GM21723 (cell line): ENCODE measurements at regions not wholly inside any gene's neighbourhood (a gene's known extent, or its start where the extent isn't known, plus 50 kb on each side); places are given as distances from the start of the nearest gene placed in this dataset.

Experiments used
- ATAC-seq: cut with Tn5 transposase; IDR thresholded peaks from one replicate; pipeline ENCODE4 v1.9.1; 2021; ENCODE audit warnings: mild to moderate bottlenecking, moderate library complexity; ENCODE audit not compliant: unreplicated experiment

DNA sequence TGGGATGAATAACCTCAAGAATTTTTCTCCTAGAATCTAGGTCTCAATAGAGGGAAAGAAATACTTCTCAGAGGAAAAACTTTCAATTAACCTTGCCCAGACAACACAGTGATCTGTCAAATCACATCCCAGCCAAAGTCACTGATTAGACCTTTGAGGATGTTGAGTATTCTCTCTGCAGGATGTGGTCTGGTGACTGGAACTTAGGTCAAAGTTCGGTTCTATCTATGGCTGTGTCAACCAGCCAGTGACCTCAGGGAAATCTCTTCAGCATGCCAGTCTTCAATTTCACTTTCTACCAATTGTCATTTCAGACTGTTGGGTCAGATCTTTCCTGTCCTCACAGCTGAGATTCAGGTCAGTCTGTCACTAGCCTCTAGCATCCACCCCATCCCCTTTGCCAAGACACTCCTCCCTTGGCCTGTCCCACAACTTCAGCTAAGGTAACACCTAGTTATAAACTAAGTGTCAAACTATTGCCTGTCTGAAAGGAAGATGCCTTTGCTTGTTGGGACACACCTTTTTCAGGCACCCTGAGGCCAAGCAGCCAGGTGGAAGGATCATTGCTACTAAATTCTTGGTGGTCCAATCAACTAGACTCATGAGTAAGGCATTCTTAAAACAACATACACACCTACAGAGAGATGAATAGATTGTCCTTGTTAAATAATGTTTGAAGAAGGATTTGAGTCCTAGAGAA is 156.3 kb upstream of the FST start:
- ATAC-seq, result no peak

DNA sequence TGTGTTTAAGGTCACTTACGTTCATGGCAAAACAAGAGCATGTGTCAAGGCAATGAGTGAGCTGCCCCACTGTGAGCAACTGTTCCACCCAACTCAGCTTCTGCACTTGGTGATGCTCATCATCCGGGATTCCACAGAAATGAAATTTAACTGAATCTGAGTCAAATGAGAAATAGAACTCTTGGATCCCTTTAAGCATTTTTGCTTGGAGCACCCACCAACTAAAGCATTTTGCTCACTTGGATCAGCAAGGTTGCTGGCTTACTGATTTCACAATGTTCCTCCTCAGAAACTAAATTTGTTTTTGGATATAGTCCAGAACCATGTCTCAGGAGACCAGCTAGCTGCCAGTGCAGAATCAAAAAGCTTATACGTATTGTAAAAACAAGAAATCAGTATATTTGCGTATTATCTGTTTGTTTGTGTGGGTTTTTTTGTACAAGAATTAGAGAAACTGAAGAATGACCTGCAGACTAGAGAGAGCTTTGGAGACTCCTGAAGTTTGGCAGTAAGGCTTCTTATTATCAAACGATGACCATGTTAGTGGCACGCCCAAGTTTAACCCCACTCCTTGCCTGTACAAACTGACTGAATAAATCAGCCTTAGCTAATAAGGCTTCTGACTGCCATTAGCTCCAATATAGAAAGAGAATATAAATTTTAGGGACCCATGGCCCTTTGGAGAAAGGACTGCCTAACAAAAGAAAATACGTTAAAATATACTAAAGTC is 153.8 kb upstream of the FST start:
- ATAC-seq, result no peak

DNA sequence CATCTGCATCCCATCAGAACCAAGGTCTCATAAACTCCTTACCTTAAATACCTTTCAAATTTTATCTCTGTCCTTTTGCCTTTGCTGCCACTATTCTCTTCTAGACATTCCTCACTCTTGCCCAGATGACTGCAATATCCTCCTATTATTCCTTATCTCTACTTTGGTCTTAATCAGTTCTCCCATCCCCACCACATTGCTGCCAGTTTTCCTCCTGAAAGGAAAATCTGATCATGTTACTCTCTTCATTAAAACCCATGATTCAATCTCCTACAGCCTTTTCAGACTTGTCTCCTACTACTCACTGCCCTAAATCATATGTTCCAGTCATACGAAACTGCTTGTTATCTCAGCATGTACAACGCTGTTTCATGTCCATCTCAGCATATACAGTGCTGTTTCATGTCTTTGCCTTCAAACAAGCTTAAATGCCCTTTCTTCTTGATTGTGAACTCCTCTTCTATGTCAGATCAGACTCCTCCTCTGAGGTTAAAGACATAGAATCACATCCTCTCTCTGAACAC is 152.6 kb upstream of the FST start:
- no peak for ATAC-seq

DNA sequence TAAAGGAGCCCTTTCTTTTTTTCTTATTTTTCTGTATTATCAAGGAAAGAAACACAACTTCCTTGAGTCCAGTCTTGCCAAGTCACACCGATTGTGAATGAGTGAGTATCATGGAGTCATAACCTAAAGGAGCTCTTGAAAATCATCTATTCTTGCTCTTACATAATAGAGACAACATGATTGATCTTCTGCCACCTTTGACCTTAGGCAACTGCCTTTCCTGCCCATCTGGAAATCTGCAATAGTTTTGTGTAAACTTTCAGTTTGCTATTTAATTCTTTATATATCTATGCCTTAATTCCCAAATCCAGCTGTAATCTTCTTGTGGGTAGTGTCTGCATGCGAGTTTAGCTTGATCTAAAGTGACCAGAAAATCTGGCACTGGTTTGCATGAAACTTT is 149.9 kb upstream of the FST start:
- no peak for ATAC-seq

DNA sequence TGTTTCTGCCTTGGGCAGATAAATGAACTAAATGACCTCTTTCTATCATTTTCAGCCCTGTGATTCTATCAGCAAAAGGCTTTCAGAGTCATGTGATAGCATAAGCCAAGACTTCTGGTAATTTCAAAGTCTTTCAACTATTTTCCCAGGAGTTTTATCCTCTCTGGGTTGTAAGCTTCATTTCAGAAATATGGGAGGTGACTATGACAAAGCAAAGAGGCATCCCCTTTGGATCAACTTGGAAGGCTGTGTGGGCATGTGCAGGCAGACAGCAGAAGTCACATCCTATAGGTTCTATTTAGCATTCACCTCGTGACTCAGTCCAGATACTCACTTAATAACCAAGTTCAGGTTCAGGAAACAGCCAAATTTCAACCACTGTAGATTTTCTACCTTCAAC is 149.0 kb upstream of the FST start:
- ATAC-seq, result no peak

DNA sequence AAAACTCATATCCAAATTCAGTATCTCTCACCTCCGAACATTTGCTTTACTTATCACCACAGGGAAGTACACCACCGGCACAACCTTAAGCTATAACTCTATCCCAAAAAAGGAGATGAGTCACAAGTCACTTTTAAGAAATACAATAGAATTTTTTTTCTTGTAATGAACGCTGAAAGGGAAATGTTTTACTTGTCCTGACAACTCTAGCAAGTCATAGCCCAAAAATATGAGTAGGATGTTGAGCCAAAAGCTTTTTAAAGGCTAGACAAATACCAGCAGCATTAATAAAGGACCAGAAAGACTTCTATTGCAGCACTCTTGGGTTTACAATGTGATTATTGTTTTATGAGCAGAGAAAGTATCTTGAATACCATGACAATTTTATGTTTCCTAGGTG is 147.3 kb upstream of the FST start:
- no peak for ATAC-seq

DNA sequence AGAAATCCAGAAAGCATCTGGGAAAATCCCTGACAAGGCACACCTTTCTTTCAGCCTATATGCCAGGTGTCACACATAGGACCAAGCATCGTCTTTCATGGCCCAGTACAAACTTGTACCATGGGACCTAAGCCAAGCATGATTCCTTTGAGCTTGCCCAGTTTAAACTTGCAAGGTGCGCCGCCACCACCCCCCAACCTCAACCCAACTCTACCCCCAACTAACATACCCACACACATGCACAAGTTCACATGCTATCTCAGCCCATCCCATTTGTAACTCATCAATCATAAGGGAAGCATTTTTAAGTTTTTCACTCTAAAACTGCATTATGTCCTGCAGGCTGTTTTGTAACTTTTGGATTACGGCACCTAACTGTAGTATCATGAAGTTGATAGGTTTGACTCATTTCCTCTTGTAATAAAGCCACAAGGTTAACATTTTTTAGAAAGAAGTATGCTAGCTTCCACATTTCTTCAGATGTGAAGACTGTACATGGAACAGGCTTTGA is 145.9 kb upstream of the FST start:
- ATAC-seq, result no peak

DNA sequence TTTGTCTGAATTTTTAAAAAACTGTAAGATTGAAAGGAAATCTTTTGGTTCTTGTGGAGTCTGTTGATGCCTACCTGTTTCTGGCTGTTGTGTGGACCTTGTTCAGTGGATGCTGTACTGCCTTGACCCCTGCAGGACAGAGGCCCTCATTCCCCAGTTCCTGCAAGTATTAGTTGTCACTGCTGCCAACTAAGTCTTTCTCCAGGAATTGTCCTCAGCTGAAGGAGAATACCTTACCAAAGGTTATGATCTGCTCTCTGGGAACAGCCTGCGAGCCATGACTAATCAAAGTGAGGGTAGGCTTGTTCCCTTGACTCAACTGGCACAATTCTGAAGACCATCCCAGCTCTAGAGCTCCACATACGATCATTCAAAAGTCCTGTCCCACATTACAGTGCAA is 145.3 kb upstream of the FST start:
- no peak for ATAC-seq

DNA sequence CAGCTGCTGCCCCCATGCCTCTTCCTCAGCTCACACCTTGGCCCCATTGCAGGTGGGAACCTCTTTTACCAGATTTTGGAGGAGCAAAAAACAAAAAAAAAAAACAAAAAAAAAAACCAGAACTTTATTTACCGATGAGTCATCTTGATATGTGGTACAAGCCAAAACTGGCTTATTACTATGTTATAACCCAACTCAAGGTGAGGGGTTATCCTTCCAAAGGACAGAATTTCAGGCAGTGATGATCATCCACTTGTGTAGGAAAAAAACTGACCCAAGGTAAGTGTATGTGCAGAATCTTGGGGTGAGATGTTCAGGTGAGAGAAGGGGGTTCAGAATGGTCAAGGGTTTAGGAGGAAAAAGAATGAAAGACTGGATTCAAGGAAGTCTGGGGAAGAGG is 142.6 kb upstream of the FST start:
- ATAC-seq, result no peak

DNA sequence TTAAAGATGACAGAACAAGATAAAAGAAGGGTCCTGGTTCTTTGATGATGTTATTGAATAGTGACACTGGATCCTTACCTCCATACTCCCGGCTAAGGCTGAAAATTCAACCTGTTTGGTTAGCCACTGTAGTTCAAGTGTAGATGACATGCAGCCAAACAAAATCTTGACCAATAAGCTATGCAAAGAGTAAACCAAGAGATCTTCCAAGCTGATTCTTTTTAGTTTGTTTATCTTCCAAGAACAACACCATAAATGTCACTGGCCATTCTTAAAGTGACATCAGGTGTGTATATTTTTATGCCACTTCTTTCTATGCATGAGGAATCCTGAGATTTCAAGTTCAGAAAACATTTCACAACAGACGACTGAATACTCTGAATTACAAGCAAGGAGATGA is 141.5 kb upstream of the FST start:
- no peak for ATAC-seq

DNA sequence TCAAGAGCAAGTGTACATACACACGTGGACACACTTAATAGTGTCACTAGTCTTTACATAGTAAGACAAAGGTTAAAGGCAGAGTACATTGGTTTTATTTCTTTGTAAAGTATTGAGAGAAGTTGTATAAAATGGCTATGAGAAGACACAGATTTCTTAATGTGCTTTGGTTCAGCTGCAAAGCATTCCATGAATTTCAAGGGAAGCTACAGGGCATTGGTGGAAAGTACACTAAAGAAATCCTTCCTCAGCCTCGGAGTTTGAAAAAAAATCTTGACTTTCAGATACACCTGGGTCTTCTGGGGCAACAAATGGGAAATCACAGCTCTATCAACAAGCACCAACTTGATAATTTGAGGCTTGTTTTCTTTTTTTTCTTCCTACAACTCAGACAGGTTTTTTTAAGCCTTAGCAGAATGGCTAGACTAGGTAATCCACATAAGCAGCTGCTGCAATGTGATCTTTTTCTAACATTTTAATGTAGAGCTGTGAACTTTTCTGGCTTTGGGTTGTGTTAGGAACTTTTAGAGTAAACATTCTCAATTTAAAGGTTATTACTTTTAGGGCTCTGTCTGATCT is 140.4 kb upstream of the FST start:
- no peak for ATAC-seq

DNA sequence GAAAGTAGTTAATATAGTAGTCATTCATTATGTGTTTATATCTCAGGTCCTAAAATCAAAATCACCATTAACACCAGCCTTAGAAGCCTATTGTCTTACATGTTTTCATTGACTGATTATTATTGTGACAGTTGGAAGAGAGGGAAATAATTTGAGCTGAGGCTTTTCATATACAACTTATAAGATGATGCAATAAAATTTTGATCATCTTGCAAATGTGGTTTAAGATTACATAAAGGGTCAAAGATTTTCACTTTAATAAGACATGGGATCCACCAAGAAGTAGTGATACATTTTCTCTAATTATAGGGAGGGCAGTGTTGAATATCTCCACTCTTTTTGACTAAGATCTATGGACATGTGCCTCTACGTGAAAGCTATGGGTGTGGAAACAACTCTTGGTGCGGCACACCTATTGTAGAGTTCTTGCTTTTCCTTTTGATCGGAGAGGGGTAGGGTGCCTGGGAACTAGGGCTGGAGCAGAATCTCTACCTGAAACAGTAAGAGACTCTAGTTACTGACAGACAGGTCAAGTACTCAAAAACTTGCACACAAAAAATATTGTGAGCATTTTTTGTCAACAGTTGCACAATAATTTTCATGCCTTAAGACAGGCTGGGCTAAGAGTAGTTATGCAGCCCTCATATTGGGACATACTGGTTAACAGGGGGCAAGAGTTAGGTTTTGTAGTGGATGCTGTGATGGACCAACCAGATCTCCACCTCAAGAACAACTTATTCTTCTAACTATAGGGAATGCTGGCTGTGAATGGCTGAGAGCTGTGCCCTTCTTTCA is 139.3 kb upstream of the FST start:
- no peak for ATAC-seq

DNA sequence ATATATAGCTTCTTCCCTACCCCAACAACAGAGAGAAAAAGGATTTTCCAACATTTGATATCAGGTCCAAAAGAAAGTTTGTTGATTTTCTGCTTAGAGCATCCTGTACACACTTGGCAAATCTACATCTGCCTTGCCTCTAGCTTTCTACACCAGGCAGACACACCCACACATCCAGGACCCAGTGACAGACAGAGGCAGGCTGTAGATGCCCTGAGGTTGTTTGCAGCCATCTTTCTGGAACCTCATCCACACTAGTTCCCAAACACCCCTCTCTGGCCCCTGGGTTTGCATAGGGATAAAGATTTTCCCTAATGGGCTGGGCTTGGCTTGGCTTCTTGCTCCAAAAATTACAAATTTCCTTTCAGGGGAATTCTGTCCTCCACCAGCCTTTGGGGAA is 138.2 kb upstream of the FST start:
- ATAC-seq, result no peak

DNA sequence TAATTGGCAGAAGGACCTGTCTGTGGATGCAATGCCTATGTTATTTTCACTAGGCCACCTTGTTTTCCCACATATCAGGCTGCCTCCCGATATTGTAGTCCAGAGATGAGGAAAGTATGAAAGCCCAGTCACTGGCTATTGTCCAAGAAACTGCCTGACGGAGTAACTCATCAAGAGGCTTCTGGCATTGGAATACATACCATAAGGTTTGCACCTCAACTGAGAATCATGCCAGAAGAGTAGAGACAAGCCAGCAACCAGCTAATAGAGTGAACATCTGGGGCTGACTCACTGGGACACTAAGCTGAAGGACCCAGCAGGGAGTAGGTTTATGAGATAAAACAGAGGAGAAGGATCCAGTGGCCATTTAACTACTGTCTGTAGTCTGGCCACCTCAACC is 137.2 kb upstream of the FST start:
- ATAC-seq, result no peak

DNA sequence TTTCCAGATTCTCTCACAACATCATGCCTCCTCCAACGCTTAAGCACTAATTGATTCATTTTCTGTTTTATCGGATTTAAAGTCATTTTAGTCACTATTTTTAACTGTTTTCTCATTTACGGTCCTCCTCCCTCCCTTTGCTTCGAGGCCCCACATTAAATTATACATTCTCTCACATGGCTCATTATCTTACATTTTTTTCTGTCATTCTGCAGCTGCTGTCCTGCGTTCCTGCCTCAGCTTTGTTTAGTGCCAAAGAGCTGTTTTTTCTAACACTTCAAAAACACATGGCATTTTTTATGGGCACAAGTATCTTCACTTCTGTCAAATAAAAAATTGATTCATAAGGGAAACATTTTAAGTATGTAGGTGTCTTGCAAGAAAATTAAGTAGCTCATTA is 130.1 kb upstream of the FST start:
- ATAC-seq, result no peak

DNA sequence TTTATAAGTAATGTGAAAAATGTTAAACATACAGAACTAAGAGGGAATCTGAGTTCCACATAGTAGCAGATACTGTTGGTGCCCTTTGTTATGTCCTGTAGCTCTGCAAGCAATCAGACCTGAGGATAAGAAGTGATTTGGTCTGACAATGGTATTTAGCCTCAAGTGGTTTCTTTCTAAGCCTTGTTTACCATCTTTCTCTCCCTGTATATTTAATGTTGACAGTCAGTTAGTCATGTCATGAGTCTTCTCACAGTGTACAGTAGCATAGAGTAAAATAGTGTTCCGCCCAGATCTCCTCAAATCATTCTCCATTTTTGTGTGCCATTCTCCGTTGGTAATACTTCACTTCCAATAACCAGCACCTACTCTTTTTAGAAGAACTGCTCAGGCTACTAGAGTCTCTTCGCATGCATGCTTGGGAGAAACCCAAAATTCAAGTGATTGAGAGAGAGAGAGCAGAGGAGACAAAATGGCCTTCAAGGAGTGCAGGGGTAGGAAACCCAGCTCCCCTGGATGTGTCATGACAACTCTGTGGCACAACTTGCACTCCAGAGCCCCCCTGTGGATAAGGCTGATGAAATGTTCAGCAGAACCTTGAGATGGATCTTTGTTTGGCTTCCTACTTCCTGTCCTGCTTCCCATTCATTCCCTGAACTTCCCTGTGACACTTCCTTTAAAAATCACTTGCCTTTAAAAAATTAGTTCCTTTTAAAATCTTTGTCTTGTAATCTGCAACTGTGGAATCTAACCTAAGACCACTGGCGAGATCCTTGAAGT is 129.2 kb upstream of the FST start:
- no peak for ATAC-seq

DNA sequence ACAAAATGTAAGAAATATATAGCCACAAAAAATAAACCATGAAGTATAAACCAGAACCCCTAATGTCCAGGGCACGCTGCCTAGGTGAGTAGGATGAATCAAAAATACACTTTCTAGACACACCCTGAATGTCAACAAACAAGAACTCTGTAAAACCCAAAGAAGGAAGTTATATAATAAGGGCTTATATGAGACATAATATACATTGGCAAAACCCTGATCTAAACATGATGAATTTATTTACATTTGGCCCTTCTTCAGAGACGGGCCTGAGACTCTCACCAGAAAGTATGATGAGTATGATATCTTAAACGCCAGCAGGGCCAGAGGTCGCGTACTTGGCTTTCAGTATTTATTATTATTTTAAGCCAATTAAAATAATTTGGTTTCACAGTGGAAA is 125.1 kb upstream of the FST start:
- ATAC-seq, result no peak

DNA sequence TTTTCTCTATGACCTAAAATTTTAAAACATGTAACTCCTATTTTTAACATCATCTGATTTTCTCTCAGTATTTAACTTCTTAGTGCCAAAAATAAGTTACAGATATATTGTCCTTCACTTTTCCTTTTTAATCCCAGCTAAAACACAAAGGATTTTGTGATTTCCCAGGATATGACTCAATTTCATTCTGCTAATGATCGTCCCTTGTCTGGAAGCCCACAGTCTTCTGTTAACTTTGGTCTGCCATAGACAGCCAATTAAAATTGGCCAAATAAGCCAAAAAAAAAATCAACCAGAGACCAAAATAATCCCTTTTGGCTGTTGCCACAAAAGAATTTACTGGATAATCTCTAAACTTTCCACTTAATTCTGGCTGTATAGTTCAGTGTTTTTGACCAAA is 124.5 kb upstream of the FST start:
- no peak for ATAC-seq

DNA sequence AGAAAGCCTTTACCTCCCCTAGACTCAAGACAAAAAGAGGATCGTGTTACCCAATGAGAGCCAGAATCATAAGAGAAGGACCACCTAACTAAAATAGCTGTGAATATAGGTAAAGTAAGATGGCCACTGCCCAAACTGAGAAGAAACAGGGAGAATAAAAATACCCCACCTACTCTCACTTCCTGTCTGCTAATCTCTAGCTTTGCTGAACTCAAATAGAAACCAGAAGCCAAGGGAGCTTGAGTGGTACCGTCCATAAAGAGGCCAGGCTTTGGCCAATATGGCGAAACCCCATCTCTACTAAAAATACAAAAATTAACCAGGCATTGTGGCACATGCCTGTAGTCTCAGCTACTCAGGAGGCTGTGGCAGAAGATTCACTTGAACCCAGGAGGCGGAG is 123.0 kb upstream of the FST start:
- no peak for ATAC-seq

DNA sequence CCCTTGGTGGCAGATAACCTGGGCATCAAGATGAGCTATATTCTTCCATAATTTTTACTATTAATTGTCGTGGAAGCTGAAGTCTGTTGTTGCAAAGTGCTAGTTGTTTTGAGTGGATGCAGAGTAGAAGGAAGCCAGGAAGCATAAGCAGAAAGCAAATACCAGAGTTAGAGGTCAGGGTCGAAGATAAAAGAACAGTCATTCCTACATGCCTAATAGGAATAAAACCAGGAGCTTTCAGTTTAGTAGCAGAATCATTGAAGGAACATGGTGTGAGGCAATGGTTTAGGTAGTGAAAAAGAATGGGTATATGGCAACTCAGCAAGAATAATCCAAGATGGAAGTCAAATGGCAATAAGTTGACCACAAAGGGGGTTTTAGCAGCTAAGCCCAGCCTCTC is 121.6 kb upstream of the FST start:
- no peak for ATAC-seq
